ENCODE measurements at regions not wholly inside any gene's neighbourhood (a gene's known extent, or its start where the extent isn't known, plus 50 kb on each side); places are given as distances from the start of the nearest gene placed in this dataset.

DNA sequence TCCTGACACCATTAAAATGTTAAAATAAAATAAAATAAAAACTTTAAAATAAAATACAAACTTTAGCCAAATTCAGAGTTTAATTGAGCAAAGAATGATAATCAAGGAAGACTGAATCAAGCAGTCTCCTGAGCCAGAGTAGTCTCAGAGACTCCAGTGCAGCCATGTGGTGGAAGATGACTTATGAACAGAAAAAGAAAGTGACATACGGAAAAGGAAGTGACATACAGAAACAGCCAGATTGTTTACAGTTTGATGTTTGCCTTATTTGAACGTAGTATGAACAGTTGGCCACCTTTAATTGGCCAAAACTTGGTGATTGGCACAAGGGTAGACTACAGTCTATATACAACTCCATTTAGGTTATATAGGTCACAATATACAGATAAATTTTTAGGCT is 787.2 kb downstream of the ADCYAP1 start:
- Histone ChIP-seq H3K36me3 (ENCODE audit: control insufficient read depth, insufficient read depth, low read length) (no peaks in the 10 kb centered on the region), H3K27me3 (ENCODE audit: control insufficient read depth, insufficient read depth, low read length, poor library complexity, severe bottlenecking) (no peaks in the 10 kb centered on the region), H3K9me3 (ENCODE audit: control insufficient read depth, low read length) (no peaks in the 10 kb centered on the region), H3K4me1 (ENCODE audit: control insufficient read depth, insufficient read depth, low read length) (no peaks in the 10 kb centered on the region), H3K4me3 (ENCODE audit: insufficient read depth, low read depth, low read length) (no peak overlapping the region), H3K27ac (ENCODE audit: insufficient read depth, low read depth, low read length, poor library complexity, severe bottlenecking) (no peak overlapping the region)
- WGBS, 2 experiments, result 83 to 96% methylated on average over 2 of the region's 2 CpGs

DNA sequence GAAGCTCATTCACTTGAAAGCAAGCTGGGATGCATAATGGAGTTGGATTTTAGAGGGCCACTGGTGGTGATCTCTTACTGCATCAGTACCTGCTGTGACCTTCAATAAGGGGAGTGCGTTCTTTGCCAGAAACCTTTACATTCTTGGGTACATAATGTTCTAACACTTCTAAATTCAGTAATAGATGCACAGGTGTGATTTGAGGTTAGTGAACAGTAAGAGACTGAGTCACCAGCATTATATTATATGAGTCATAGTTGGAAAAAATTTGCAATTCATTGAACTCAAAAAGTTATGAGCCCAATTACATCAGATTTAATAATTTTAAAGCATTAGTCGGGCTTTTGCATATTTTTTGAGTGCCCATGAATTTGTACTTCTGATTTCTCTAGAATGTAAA is 803.3 kb downstream of the ADCYAP1 start:
- Histone ChIP-seq H3K27me3 (ENCODE audit: control insufficient read depth, insufficient read depth, low read length, poor library complexity, severe bottlenecking) (no peaks in the 10 kb centered on the region), H3K9me3 (ENCODE audit: control insufficient read depth, low read length) (no peaks in the 10 kb centered on the region), H3K4me1 (ENCODE audit: control insufficient read depth, insufficient read depth, low read length) (no peaks in the 10 kb centered on the region), H3K27ac (ENCODE audit: insufficient read depth, low read depth, low read length, poor library complexity, severe bottlenecking) (no peak overlapping the region), H3K36me3 (ENCODE audit: control insufficient read depth, insufficient read depth, low read length) (no peaks in the 10 kb centered on the region), H3K4me3 (ENCODE audit: insufficient read depth, low read depth, low read length) (no peak overlapping the region)
- 82 to 100% methylated on average over 1 to 2 of the region's 2 CpGs for WGBS, 2 experiments

DNA sequence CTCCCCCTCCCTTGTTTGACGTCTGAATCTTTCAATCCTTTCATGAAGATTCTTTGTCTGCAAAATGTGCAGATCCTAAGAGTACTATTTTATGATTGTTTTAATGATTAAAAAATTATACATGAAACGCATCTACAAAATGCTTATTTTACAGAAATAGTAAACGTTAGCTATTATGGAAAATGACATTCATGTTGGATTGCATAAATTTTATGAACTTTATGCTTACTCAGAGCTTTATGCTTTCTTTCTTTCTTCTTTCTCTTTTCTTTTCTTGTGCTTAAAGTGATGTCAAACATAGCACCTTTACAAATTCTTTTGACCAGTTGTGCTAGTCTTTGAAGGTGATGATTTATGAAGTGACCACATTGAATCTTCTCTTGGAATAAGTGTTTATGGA is 805.4 kb downstream of the ADCYAP1 start:
- Histone ChIP-seq H3K4me1 (ENCODE audit: control insufficient read depth, insufficient read depth, low read length) (no peaks in the 10 kb centered on the region), H3K4me3 (ENCODE audit: insufficient read depth, low read depth, low read length) (no peak overlapping the region), H3K36me3 (ENCODE audit: control insufficient read depth, insufficient read depth, low read length) (no peaks in the 10 kb centered on the region), H3K27ac (ENCODE audit: insufficient read depth, low read depth, low read length, poor library complexity, severe bottlenecking) (no peak overlapping the region), H3K9me3 (ENCODE audit: control insufficient read depth, low read length) (no peaks in the 10 kb centered on the region), H3K27me3 (ENCODE audit: control insufficient read depth, insufficient read depth, low read length, poor library complexity, severe bottlenecking) (no peaks in the 10 kb centered on the region)
- 90% methylated on average over 1 of the region's 3 CpGs; no CpG with 5 or more reads in 1 of the 2 experiments for WGBS, 2 experiments

DNA sequence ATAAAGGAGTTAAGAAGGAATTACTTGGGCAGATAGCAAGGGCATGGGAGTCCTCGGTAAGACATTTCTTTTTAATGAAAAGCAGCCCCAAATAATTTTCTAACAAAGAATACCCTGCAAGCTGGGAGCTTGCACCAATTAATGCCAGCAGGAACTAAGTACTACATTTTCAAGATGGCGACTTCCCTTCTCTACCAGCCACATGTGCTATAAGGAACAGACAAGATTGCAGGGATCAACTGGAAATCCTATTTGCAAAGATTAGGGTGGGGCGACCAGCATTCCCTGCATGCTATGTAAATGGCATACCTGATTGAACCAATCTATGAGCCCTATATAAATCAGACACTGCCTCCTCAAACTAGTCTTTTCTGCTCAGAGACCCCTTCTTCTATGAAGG is 827.5 kb downstream of the ADCYAP1 start:
- Histone ChIP-seq H3K27me3 (ENCODE audit: control insufficient read depth, insufficient read depth, low read length, poor library complexity, severe bottlenecking) (no peaks in the 10 kb centered on the region), H3K9me3 (ENCODE audit: control insufficient read depth, low read length) (no peaks in the 10 kb centered on the region)

DNA sequence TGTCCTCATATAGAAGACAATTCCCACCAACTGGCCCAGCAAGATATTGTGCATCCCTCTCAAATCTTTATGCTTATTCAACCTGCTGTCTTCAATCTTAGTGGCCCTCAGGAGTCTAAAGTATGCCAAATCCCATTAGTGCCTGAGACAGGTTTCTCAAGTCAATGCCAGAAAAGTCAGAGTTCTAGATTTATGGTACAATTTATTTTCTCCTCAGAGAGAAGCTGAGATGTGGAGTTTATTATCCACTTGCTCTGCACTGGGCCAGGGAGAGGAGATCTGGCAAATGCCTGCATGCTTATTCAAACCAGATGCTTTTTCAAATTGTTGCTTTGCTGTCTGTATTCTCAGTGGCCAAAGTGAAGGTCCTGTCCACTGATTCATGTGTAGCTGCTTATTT is 825.2 kb downstream of the METTL4 start:
- Histone ChIP-seq H3K27me3 (ENCODE audit: control insufficient read depth, insufficient read depth, low read length, poor library complexity, severe bottlenecking) (no peaks in the 10 kb centered on the region), H3K4me1 (ENCODE audit: control insufficient read depth, insufficient read depth, low read length) (no peaks in the 10 kb centered on the region), H3K4me3 (ENCODE audit: insufficient read depth, low read depth, low read length) (no peak overlapping the region), H3K9me3 (ENCODE audit: control insufficient read depth, low read length) (no peaks in the 10 kb centered on the region), H3K27ac (ENCODE audit: insufficient read depth, low read depth, low read length, poor library complexity, severe bottlenecking) (no peak overlapping the region), H3K36me3 (ENCODE audit: control insufficient read depth, insufficient read depth, low read length) (no peaks in the 10 kb centered on the region)

More for the DNA sequence above, 827.5 kb downstream of the ADCYAP1 start:
- WGBS, 2 experiments, result 90 to 93% methylated on average over 3 of the region's 3 CpGs
- Histone ChIP-seq H3K4me1 (ENCODE audit: control insufficient read depth, insufficient read depth, low read length) (no peaks in the 10 kb centered on the region), H3K4me3 (ENCODE audit: insufficient read depth, low read depth, low read length) (no peak overlapping the region), H3K36me3 (ENCODE audit: control insufficient read depth, insufficient read depth, low read length) (no peaks in the 10 kb centered on the region), H3K27ac (ENCODE audit: insufficient read depth, low read depth, low read length, poor library complexity, severe bottlenecking) (no peak overlapping the region)

DNA sequence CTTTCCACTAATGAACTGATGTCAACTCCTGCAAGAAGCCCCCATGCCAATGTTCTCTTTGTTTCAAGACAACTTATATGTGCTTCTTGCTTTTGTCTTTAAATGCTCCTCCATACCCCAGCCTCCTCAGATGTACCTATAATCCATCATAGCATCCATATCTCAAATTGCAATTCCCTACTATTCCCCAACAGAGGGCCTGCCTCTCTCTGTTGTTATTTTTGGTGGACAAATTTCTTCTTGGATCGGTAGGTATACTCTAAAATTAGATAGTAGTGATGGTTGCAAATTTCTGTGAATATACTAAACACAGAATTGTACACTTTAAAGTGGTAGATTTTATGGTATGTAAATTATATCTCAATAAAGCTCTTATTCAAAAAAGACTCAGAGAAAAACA is 820.1 kb downstream of the METTL4 start:
- no peaks in the 10 kb centered on the region for H3K27me3 ChIP-seq (ENCODE audit: control insufficient read depth, insufficient read depth, low read length, poor library complexity, severe bottlenecking)
- H3K9me3 ChIP-seq (ENCODE audit: control insufficient read depth, low read length), result no peaks in the 10 kb centered on the region
- H3K4me3 ChIP-seq (ENCODE audit: insufficient read depth, low read depth, low read length), result no peak overlapping the region
- no peaks in the 10 kb centered on the region for H3K36me3 ChIP-seq (ENCODE audit: control insufficient read depth, insufficient read depth, low read length)
- no peak overlapping the region for H3K27ac ChIP-seq (ENCODE audit: insufficient read depth, low read depth, low read length, poor library complexity, severe bottlenecking)
- no peaks in the 10 kb centered on the region for H3K4me1 ChIP-seq (ENCODE audit: control insufficient read depth, insufficient read depth, low read length)
- 80% methylated on average over 1 of the region's 1 CpG; no CpG with 5 or more reads in 1 of the 2 experiments for WGBS, 2 experiments

DNA sequence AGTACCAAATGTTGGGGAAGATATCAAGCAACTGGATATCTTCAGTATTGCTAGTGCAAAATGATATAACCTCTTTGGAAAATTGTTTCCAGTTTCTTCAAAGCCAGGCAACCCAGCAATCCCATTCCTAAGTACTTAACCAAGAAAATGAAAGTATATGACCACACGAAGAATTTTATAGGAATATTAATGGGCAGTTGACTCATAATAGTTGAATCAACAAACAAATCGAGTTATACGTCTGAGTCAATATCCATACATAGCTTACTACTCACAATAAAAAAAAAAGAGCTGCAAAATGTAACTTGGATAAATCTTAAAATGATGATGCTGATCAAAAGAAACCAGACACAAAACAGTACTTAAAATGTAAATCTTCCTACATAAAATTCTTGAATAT is 810.4 kb downstream of the METTL4 start:
- H3K36me3 ChIP-seq (ENCODE audit: control insufficient read depth, insufficient read depth, low read length), result no peaks in the 10 kb centered on the region
- H3K4me1 ChIP-seq (ENCODE audit: control insufficient read depth, insufficient read depth, low read length), result no peaks in the 10 kb centered on the region
- no peaks in the 10 kb centered on the region for H3K9me3 ChIP-seq (ENCODE audit: control insufficient read depth, low read length)
- H3K27ac ChIP-seq (ENCODE audit: insufficient read depth, low read depth, low read length, poor library complexity, severe bottlenecking), result no peak overlapping the region
- no peak overlapping the region for H3K4me3 ChIP-seq (ENCODE audit: insufficient read depth, low read depth, low read length)
- 80 to 100% methylated on average over 2 of the region's 3 CpGs for WGBS, 2 experiments
- no peaks in the 10 kb centered on the region for H3K27me3 ChIP-seq (ENCODE audit: control insufficient read depth, insufficient read depth, low read length, poor library complexity, severe bottlenecking)

DNA sequence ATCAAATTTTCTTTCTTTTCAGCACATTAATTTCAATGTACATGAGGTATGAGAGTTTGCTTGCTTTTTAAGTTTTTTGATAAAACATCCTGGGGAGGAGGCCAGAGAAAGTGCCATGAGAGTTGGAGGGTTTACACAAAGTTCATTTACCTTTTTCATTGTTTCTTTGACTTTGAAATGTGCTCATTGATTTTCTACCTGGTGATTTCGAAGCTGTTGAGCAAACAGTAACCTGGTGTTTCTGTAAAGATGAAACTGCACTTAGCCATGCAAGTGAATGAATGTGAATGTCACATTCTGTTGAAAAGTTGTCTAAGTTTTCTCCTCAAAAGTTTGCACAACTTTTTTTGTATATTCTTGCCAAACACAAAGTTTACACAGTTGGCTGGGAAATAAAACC is 797.0 kb downstream of the METTL4 start:
- Histone ChIP-seq H3K4me1 (ENCODE audit: control insufficient read depth, insufficient read depth, low read length) (no peaks in the 10 kb centered on the region), H3K36me3 (ENCODE audit: control insufficient read depth, insufficient read depth, low read length) (no peaks in the 10 kb centered on the region), H3K27ac (ENCODE audit: insufficient read depth, low read depth, low read length, poor library complexity, severe bottlenecking) (no peak overlapping the region), H3K4me3 (ENCODE audit: insufficient read depth, low read depth, low read length) (no peak overlapping the region), H3K27me3 (ENCODE audit: control insufficient read depth, insufficient read depth, low read length, poor library complexity, severe bottlenecking) (no peaks in the 10 kb centered on the region), H3K9me3 (ENCODE audit: control insufficient read depth, low read length) (no peaks in the 10 kb centered on the region)
- 85 to 88% methylated on average over 1 of the region's 1 CpG for WGBS, 2 experiments

DNA sequence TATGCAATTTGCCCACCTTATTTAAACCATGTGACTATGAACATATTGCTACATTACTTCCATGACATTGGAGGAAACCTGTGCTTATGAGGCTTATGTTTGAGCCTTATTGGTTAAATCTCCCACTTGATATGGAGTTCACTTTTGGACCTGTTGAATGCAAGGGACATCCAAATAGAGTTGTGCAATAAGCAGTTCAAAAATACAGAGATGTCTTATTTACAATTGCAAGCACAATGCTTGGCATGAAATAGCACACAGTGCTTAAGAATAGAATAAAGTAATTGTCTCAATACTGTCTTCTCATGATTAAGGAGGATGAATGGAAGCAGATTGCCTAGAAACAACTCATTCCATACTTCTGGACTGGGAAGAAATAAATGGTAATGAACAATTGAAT is 793.5 kb downstream of the METTL4 start:
- Histone ChIP-seq H3K27ac (ENCODE audit: insufficient read depth, low read depth, low read length, poor library complexity, severe bottlenecking) (no peak overlapping the region), H3K4me1 (ENCODE audit: control insufficient read depth, insufficient read depth, low read length) (no peaks in the 10 kb centered on the region), H3K4me3 (ENCODE audit: insufficient read depth, low read depth, low read length) (no peak overlapping the region), H3K27me3 (ENCODE audit: control insufficient read depth, insufficient read depth, low read length, poor library complexity, severe bottlenecking) (no peaks in the 10 kb centered on the region), H3K9me3 (ENCODE audit: control insufficient read depth, low read length) (no peaks in the 10 kb centered on the region), H3K36me3 (ENCODE audit: control insufficient read depth, insufficient read depth, low read length) (no peaks in the 10 kb centered on the region)

DNA sequence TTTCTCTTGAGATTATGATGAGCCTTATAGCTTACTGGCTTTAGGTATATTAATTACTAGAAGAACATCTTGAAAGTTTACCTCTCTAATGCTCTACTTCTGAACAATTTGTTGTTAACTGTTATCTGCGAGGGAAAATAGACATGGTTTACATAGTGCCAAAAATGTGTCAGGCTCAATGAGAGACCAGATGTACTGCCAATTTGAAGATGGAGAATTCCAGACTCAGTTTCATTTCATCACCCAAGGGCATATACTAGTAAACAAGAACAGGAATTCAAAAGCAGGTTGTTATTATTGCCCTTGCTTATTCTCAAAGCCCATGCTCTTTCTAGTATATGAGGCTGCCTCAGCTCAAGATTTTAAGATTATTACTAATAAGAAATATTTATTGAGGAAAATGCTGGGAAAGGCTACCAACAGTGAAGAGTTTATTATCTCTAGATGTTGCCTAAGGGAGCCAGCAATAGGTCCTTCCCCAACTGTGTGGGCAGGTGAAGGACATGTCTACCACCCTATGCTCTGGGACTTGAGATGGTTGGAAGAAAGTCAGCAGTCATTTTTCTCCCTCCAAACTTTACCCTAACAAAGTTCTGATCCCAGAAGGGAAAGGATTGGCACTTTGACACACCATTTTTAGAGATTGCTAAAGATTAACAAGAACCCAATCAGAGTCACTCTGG is 792.7 kb downstream of the METTL4 start:
- 90 to 92% methylated on average over 1 of the region's 1 CpG for WGBS, 2 experiments

DNA sequence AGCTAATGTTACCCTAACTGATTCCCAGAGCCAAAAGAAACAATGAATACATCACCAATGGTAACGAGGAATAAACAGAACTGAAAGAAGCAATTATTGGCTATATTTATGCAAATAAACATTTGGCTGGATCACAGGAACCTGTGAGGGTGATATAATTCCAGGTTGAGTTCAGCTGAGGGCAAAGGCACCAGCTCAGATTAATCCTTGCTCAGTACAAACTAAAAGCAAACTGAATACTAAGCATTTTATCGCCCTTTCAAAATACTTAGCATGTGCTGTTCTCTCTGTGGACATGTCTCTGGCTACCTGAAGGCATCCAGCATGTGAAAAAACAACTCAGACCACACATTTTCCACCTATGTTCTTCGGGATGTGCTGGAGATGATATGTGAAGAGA is 791.7 kb downstream of the METTL4 start:
- Histone ChIP-seq H3K27me3 (ENCODE audit: control insufficient read depth, insufficient read depth, low read length, poor library complexity, severe bottlenecking) (no peaks in the 10 kb centered on the region), H3K27ac (ENCODE audit: insufficient read depth, low read depth, low read length, poor library complexity, severe bottlenecking) (no peak overlapping the region), H3K9me3 (ENCODE audit: control insufficient read depth, low read length) (no peaks in the 10 kb centered on the region), H3K4me3 (ENCODE audit: insufficient read depth, low read depth, low read length) (no peak overlapping the region), H3K36me3 (ENCODE audit: control insufficient read depth, insufficient read depth, low read length) (no peaks in the 10 kb centered on the region), H3K4me1 (ENCODE audit: control insufficient read depth, insufficient read depth, low read length) (peaks cover 4% of the 10 kb centered on the region)
- 89 to 95% methylated on average over 2 of the region's 3 CpGs for WGBS, 2 experiments

More for the DNA sequence above, 792.7 kb downstream of the METTL4 start:
- Histone ChIP-seq H3K9me3 (ENCODE audit: control insufficient read depth, low read length) (no peaks in the 10 kb centered on the region), H3K27ac (ENCODE audit: insufficient read depth, low read depth, low read length, poor library complexity, severe bottlenecking) (no peak overlapping the region), H3K4me1 (ENCODE audit: control insufficient read depth, insufficient read depth, low read length) (no peaks in the 10 kb centered on the region), H3K36me3 (ENCODE audit: control insufficient read depth, insufficient read depth, low read length) (no peaks in the 10 kb centered on the region), H3K27me3 (ENCODE audit: control insufficient read depth, insufficient read depth, low read length, poor library complexity, severe bottlenecking) (no peaks in the 10 kb centered on the region), H3K4me3 (ENCODE audit: insufficient read depth, low read depth, low read length) (no peak overlapping the region)
